Colon (tissue), 2 donors: ENCODE measurements at regions not wholly inside any gene's neighbourhood (a gene's known extent, or its start where the extent isn't known, plus 50 kb on each side); places are given as distances from the start of the nearest gene placed in this dataset.

Experiments
- FAIRE-seq: peaks from 2 replicates; lab custom pipeline; 2012; peaks lifted over from hg19 to GRCh38; lab: Jason Lieb, UNC
- donor health status: control.
- donor health status: control.

- FAIRE-seq = no peak
These were observed 391.2 kb downstream of the BCAT1 start for GRCh38 chr12:24557738-24558137.

- no peak for FAIRE-seq
These were observed 393.2 kb downstream of the BCAT1 start for GRCh38 chr12:24555730-24556129.

- no peak for FAIRE-seq
These were observed 394.1 kb downstream of the BCAT1 start for GRCh38 chr12:24554612-24555295.

- FAIRE-seq = no peak
These were observed 395.6 kb downstream of the BCAT1 start for GRCh38 chr12:24553259-24553658.

GRCh38 chr12:24551163-24551786, 397.6 kb downstream of the BCAT1 start:
- FAIRE-seq = no peak

GRCh38 chr12:24550609-24551008, 398.3 kb downstream of the BCAT1 start:
- no peak for FAIRE-seq

- no peak for FAIRE-seq
These were observed 402.2 kb downstream of the BCAT1 start for GRCh38 chr12:24546661-24547060.

- FAIRE-seq = no peak
These were observed 402.8 kb downstream of the BCAT1 start for GRCh38 chr12:24546084-24546483.

- no peak for FAIRE-seq
These were observed 404.5 kb downstream of the BCAT1 start for GRCh38 chr12:24544368-24544767.

- no peak for FAIRE-seq
These were observed 407.6 kb downstream of the BCAT1 start for GRCh38 chr12:24541193-24541871.

- no peak for FAIRE-seq
These were observed 409.3 kb downstream of the BCAT1 start for GRCh38 chr12:24539646-24540045.

- FAIRE-seq = no peak
These were observed 411.6 kb downstream of the BCAT1 start for GRCh38 chr12:24537083-24537860.

GRCh38 chr12:24535334-24536069, 413.4 kb downstream of the BCAT1 start:
- no peak for FAIRE-seq

- no peak for FAIRE-seq
These were observed 414.3 kb downstream of the BCAT1 start for GRCh38 chr12:24534622-24535021.

- no peak for FAIRE-seq
These were observed 415.1 kb downstream of the BCAT1 start for GRCh38 chr12:24533716-24534352.

GRCh38 chr12:24530689-24531088, 418.2 kb downstream of the BCAT1 start:
- no peak for FAIRE-seq

GRCh38 chr12:24527102-24527501, 421.8 kb downstream of the BCAT1 start:
- FAIRE-seq = no peak

- FAIRE-seq = no peak
These were observed 426.2 kb downstream of the BCAT1 start for GRCh38 chr12:24522736-24523135.

- FAIRE-seq = no peak
These were observed 429.1 kb downstream of the BCAT1 start for GRCh38 chr12:24519759-24520158.

- FAIRE-seq = no peak
These were observed 431.9 kb downstream of the BCAT1 start for GRCh38 chr12:24517000-24517399.

- no peak for FAIRE-seq
These were observed 438.2 kb downstream of the BCAT1 start for GRCh38 chr12:24510581-24511125.
